A673 (cell line): ENCODE measurements at regions not wholly inside any gene's neighbourhood (a gene's known extent, or its start where the extent isn't known, plus 50 kb on each side); places are given as distances from the start of the nearest gene placed in this dataset.

Experiments used
- BruUV-seq: library from RNA; stranded (reverse); fragments of 400-500 nt; replicated peaks from 2 replicates; lab custom pipeline; 2021; lab: Mats Ljungman, UMichigan
- CTCF ChIA-PET: fragments of 300-600 bp; sonication (Branson Sonifier 250); formaldehyde crosslinking; loops from one replicate; lab custom pipeline; 2022; ENCODE audit warnings: antibody characterized with exemption; lab: Charles Lee
- POLR2A ChIA-PET: fragments of 300-600 bp; sonication (Branson Sonifier 250); formaldehyde crosslinking; loops from one replicate; lab custom pipeline; 2022; ENCODE audit warnings: antibody characterized with exemption; ENCODE audit not compliant: low non-redundant PET; lab: Charles Lee
- DNase-seq: peaks from one replicate; pipeline ENCODE4 v3.0.0-alpha.2; 2015; ENCODE audit warnings: low spot score
- H3K27ac ChIP-seq: fragments of 200-600 bp; sonication (generic); 2 replicates; pipeline ENCODE4 v1.5.1; 2016; ENCODE audit warnings: mixed run types, low read depth, mild to moderate bottlenecking, mixed read lengths, antibody characterized with exemption, low read length; ENCODE audit not compliant: poor library complexity, severe bottlenecking
- H3K27me3 ChIP-seq: fragments of 200-600 bp; sonication (generic); replicated peaks from 2 replicates; pipeline ENCODE4 v1.6.1; 2017; ENCODE audit warnings: mixed run types, low read depth, mild to moderate bottlenecking, mixed read lengths, antibody characterized with exemption, low read length; ENCODE audit not compliant: insufficient read depth, poor library complexity
- H3K36me3 ChIP-seq: fragments of 200-600 bp; sonication (generic); 2 replicates; pipeline ENCODE4 v1.6.1; 2016; ENCODE audit warnings: mixed run types, mild to moderate bottlenecking, mixed read lengths, antibody characterized with exemption, low read length; ENCODE audit not compliant: insufficient read depth, poor library complexity, severe bottlenecking
- H3K4me1 ChIP-seq: fragments of 200-600 bp; sonication (generic); 2 replicates; pipeline ENCODE4 v1.6.1; 2017; ENCODE audit warnings: mixed run types, mild to moderate bottlenecking, mixed read lengths, antibody characterized with exemption, low read length; ENCODE audit not compliant: insufficient read depth, poor library complexity, severe bottlenecking
- H3K4me3 ChIP-seq: fragments of 200-600 bp; sonication (generic); 2 replicates; pipeline ENCODE4 v1.5.1; 2016; ENCODE audit warnings: low read depth, mixed run types, mild to moderate bottlenecking, mixed read lengths, low read length; ENCODE audit not compliant: poor library complexity, severe bottlenecking
- H3K9me3 ChIP-seq: fragments of 200-600 bp; sonication (generic); 2 replicates; pipeline ENCODE4 v1.6.1; 2016; ENCODE audit warnings: mixed run types, low read depth, mild to moderate bottlenecking, mixed read lengths, antibody characterized with exemption, low read length; ENCODE audit not compliant: poor library complexity, severe bottlenecking
- CTCF ChIP-seq: fragments of 300-800, 200-600 bp; sonication (generic); conservative IDR thresholded peaks from 2 replicates; pipeline ENCODE4 v1.5.1; 2017; ENCODE audit warnings: low read depth, mild to moderate bottlenecking, antibody characterized with exemption, low read length, moderate library complexity, mixed read lengths
- EZH2 ChIP-seq: fragments of 200-600 bp; sonication (generic); IDR thresholded peaks from 2 replicates; pipeline ENCODE4 v1.6.1; 2017; ENCODE audit warnings: borderline replicate concordance, low read depth, mild to moderate bottlenecking, mixed read lengths, antibody characterized with exemption, low read length; ENCODE audit not compliant: poor library complexity, severe bottlenecking
- intact Hi-C: fragments of 100-400 bp; cut with micrococcal nuclease; formaldehyde crosslinking; loops from one replicate; pipeline ENCODE4 v1.10.0; 2022; ENCODE audit not compliant: unreplicated experiment

GRCh38 chr6:135586388-135586787 lies 88.8 kb upstream of the AHI1 start:
- TF ChIP-seq CTCF (no peak), EZH2 (no peak)
- CTCF ChIA-PET, result no interaction called here
- POLR2A ChIA-PET, result no interaction called here
- peaks cover 69% of the 10 kb centered on the region for H3K27me3 ChIP-seq
- H3K9me3 ChIP-seq, result no peaks in the 10 kb centered on the region
- intact Hi-C loops, result no loop called here
- no peak overlapping the region for H3K27ac ChIP-seq
- no peaks in the 10 kb centered on the region for H3K4me1 ChIP-seq
- no TSS peak for BruUV-seq
- DNase-seq, result no peak
- no peaks in the 10 kb centered on the region for H3K36me3 ChIP-seq
- no peak overlapping the region for H3K4me3 ChIP-seq

GRCh38 chr6:135586844-135587243 lies 89.3 kb upstream of the AHI1 start:
- H3K36me3 ChIP-seq, result no peaks in the 10 kb centered on the region
- no peak for TF ChIP-seq CTCF
- TF ChIP-seq EZH2, result no peak
- POLR2A ChIA-PET, result no interaction called here
- H3K27me3 ChIP-seq, result peaks cover 66% of the 10 kb centered on the region
- no peak overlapping the region for H3K4me3 ChIP-seq
- H3K4me1 ChIP-seq, result no peaks in the 10 kb centered on the region
- intact Hi-C loops, result no loop called here
- CTCF ChIA-PET, result no interaction called here
- no TSS peak for BruUV-seq
- no peak for DNase-seq
- H3K27ac ChIP-seq, result no peak overlapping the region
- H3K9me3 ChIP-seq, result no peaks in the 10 kb centered on the region

DNA sequence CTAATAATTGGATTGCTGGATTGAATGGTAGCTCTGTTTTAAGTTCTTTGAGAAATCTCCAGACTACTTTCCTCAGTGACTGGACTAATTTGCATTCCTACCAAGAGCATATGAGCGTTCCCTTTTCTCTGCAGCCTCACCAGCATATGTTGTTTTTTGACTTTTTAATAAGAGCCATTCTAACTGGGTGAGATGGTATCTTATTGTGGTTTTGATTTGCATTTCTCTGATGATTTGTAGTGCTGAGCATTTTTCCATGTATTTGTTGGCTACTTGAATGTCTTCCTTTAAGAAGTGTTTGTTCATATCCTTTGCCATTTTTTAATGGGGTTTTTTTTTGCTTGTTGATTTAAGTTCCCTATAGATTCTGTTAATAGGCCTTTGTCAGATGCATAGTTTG lies 94.7 kb upstream of the AHI1 start:
- POLR2A ChIA-PET, result no interaction called here
- BruUV-seq, result no TSS peak
- no peak overlapping the region for H3K27ac ChIP-seq

More for the DNA sequence above, 94.7 kb upstream of the AHI1 start:
- TF ChIP-seq CTCF (no peak), EZH2 (no peak)
- Histone ChIP-seq H3K9me3 (no peaks in the 10 kb centered on the region), H3K4me1 (no peaks in the 10 kb centered on the region), H3K27me3 (peaks cover 28% of the 10 kb centered on the region), H3K4me3 (no peak overlapping the region), H3K36me3 (no peaks in the 10 kb centered on the region)
- DNase-seq, result no peak
- CTCF ChIA-PET, result no interaction called here
- intact Hi-C loops, result no loop called here
